Spleen (tissue), 7 donors: ENCODE measurements at regions not wholly inside any gene's neighbourhood (a gene's known extent, or its start where the extent isn't known, plus 50 kb on each side); places are given as distances from the start of the nearest gene placed in this dataset.

Source experiments
- POLR2A ChIP-seq, 3 donors: fragments of 450-650 bp; IDR thresholded peaks; one replicate each; pipeline ENCODE4 v1.5.1; 2017; ENCODE audit warnings: antibody characterized with exemption in 3 of 3, mild to moderate bottlenecking in 1 of 3
- POLR2AphosphoS5 ChIP-seq, 3 donors: sonication (generic); formaldehyde crosslinking; IDR thresholded peaks; one replicate each; pipeline ENCODE4 v1.5.1; 2017; ENCODE audit warnings: antibody characterized with exemption in 3 of 3
- TF ChIP-seq, protein P1 (sequence below), 11 experiments: fragments of 200-600 bp in 7 of 11; fragments of 450-650 bp in 4 of 11; sonication (generic) in 4 of 11; IDR thresholded peaks in 8 of 11; conservative IDR thresholded peaks in 3 of 11; 1 replicate in 7 of 11; 2 replicates in 4 of 11; pipeline versions ENCODE4 v1.4.0 to v1.8.0; 2016 to 2021; ENCODE audit warnings: antibody characterized with exemption in 11 of 11, inconsistent platforms in 4 of 11, mild to moderate bottlenecking in 1 of 11
- donor health status: DM: no; HTN: no; CAD: no; lungs with moderate emphysema.
- donor health status: DM: no; HTN: no; CAD: no.
- donor health status: DM: no; HTN: no; CAD: no.

DNA sequence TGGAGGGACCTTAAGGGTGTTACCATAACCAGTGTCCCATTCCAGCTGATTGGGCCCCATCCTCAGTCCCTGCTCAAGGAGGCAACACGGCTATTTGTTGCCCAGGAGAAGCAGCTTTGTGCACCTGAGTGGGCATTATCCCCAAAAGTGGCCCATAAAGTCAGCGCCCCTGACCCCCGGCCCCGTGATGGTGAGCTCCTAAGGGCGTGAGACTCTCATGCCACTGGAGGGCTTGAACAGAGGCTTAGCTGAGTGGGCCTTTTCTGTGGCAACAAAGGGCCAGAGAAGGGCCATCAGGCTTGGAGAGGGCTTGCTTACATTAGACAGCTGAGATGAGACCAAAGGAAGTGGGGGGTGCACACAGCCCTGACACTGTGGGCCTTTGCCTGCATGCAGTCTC lies 99.2 kb upstream of the RAB6C start:
- TF ChIP-seq POLR2A (IDR thresholded peaks at IDR 0.05) (no peak), POLR2AphosphoS5 (IDR thresholded peaks at IDR 0.05) (no peak)
- TF ChIP-seq, protein P1, sequence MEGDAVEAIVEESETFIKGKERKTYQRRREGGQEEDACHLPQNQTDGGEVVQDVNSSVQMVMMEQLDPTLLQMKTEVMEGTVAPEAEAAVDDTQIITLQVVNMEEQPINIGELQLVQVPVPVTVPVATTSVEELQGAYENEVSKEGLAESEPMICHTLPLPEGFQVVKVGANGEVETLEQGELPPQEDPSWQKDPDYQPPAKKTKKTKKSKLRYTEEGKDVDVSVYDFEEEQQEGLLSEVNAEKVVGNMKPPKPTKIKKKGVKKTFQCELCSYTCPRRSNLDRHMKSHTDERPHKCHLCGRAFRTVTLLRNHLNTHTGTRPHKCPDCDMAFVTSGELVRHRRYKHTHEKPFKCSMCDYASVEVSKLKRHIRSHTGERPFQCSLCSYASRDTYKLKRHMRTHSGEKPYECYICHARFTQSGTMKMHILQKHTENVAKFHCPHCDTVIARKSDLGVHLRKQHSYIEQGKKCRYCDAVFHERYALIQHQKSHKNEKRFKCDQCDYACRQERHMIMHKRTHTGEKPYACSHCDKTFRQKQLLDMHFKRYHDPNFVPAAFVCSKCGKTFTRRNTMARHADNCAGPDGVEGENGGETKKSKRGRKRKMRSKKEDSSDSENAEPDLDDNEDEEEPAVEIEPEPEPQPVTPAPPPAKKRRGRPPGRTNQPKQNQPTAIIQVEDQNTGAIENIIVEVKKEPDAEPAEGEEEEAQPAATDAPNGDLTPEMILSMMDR (IDR thresholded peaks at IDR 0.05 in 8 of 11, conservative IDR thresholded peaks at IDR 0.05 in 3 of 11), result no peak
